ENCODE measurements at regions not wholly inside any gene's neighbourhood (a gene's known extent, or its start where the extent isn't known, plus 50 kb on each side); places are given as distances from the start of the nearest gene placed in this dataset.
A peak's percentile ranks its signal among the peaks of the same experiment; 100 is the strongest.
"Not testable (repeated sequence)": the region's sequence is repeated elsewhere in the genome, so short reads cannot be mapped to it uniquely, and the experiment has no call there.

DNA sequence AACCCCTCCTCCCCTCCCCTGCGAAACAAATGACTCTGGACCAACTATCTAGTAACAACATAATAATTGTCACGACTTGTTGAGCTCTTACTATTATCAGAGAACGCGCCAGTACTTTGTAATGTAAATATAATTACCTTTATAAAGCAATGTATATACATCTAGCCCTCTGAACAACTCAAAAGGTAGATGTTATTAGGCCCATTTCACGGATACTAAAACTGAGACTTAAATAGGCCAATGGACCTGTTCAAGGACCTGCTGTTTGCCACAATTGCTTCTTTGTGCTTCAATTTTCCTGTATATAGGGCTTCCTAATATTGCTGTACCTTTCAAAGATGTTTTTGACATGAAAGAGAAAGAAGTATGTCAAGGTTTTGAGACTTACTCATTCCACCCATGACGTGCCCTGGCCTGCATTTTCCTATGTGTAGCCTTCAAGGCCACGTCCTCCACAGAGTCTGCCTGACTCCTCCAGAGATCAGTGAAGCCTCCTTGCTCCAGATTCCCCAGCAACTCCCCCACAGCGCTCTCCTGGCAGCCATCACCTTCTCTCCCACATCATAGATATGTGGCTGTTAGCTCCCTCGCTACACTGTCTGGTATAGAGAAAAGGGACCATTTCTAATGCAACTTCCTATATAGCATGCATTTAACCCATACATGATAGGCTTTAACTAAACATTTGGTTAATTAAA is 156.6 kb downstream of the SKIDA1 start:
- no peak overlapping the region for H3K4me3 ChIP-seq
- no peak for DNase-seq
- H3K4me1 ChIP-seq = peaks cover 0 to 33% (median 16%) of the 10 kb centered on the region in 6 donors
- no peaks in the 10 kb centered on the region for H3K27me3 ChIP-seq (replicated peaks in 1 of 7)
- no peaks in the 10 kb centered on the region for H3K9me3 ChIP-seq
- 74 to 85% (median 83%) methylated on average over 9 of the region's 9 CpGs for WGBS, 5 donors
- no peaks in the 10 kb centered on the region for H3K36me3 ChIP-seq
- no peak for TF ChIP-seq POLR2AphosphoS5 (IDR thresholded peaks at IDR 0.05)
- no peak for TF ChIP-seq POLR2A (IDR thresholded peaks at IDR 0.05)
- TF ChIP-seq, protein P1, sequence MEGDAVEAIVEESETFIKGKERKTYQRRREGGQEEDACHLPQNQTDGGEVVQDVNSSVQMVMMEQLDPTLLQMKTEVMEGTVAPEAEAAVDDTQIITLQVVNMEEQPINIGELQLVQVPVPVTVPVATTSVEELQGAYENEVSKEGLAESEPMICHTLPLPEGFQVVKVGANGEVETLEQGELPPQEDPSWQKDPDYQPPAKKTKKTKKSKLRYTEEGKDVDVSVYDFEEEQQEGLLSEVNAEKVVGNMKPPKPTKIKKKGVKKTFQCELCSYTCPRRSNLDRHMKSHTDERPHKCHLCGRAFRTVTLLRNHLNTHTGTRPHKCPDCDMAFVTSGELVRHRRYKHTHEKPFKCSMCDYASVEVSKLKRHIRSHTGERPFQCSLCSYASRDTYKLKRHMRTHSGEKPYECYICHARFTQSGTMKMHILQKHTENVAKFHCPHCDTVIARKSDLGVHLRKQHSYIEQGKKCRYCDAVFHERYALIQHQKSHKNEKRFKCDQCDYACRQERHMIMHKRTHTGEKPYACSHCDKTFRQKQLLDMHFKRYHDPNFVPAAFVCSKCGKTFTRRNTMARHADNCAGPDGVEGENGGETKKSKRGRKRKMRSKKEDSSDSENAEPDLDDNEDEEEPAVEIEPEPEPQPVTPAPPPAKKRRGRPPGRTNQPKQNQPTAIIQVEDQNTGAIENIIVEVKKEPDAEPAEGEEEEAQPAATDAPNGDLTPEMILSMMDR (IDR thresholded peaks at IDR 0.05 in 8 of 11, conservative IDR thresholded peaks at IDR 0.05 in 3 of 11) = no peak
- no peak overlapping the region for H3K27ac ChIP-seq
- intact Hi-C loops (cut with DNase I; ENCODE audit: low total_unique reads) = no loop called here

- no peak for DNase-seq
- Histone ChIP-seq H3K27me3 (replicated peaks in 1 of 7) (no peaks in the 10 kb centered on the region), H3K4me1 (peaks cover 0 to 39% (median 17%) of the 10 kb centered on the region in 6 donors), H3K27ac (no peak overlapping the region), H3K4me3 (no peak overlapping the region), H3K9me3 (no peaks in the 10 kb centered on the region), H3K36me3 (no peaks in the 10 kb centered on the region)
- WGBS, 5 donors = 71 to 77% (median 72%) methylated on average over 8 of the region's 8 CpGs
- no peak for TF ChIP-seq POLR2AphosphoS5 (IDR thresholded peaks at IDR 0.05)
- no peak for TF ChIP-seq POLR2A (IDR thresholded peaks at IDR 0.05)
- TF ChIP-seq, protein P1 (IDR thresholded peaks at IDR 0.05 in 8 of 11, conservative IDR thresholded peaks at IDR 0.05 in 3 of 11) = no peak
- intact Hi-C loops (cut with DNase I; ENCODE audit: low total_unique reads) = no loop called here
These were observed 157.4 kb downstream of the SKIDA1 start for GRCh38 chr10:21368022-21368582.

DNA sequence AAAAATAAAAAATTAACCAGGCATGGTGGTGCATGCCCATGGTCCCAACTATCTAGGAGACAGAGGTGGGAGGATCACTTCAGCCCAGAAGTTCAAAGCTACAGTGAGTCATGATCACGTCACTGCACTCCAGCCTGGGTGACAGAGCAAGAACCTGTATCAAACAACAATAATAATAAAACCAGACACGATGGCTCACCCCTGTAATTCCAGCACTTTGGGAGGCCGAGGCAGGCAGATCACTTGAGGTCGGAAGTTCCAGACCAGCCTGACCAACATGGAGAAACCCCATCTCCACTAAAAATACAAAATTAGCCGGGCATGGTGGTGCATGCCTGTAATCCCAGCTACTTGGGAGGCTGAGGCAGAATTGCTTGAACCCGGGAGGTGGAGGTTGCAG is 159.4 kb downstream of the SKIDA1 start:
- H3K4me1 ChIP-seq = peaks cover 0 to 38% (median 11%) of the 10 kb centered on the region in 6 donors
- H3K4me3 ChIP-seq; intact Hi-C loops (cut with DNase I; ENCODE audit: low total_unique reads); H3K27me3 ChIP-seq (replicated peaks in 1 of 7); H3K36me3 ChIP-seq; DNase-seq; H3K9me3 ChIP-seq; H3K27ac ChIP-seq: not testable (repeated sequence)
- WGBS, 5 donors = 85 to 93% (median 93%) methylated on average over 6 of the region's 6 CpGs

DNA sequence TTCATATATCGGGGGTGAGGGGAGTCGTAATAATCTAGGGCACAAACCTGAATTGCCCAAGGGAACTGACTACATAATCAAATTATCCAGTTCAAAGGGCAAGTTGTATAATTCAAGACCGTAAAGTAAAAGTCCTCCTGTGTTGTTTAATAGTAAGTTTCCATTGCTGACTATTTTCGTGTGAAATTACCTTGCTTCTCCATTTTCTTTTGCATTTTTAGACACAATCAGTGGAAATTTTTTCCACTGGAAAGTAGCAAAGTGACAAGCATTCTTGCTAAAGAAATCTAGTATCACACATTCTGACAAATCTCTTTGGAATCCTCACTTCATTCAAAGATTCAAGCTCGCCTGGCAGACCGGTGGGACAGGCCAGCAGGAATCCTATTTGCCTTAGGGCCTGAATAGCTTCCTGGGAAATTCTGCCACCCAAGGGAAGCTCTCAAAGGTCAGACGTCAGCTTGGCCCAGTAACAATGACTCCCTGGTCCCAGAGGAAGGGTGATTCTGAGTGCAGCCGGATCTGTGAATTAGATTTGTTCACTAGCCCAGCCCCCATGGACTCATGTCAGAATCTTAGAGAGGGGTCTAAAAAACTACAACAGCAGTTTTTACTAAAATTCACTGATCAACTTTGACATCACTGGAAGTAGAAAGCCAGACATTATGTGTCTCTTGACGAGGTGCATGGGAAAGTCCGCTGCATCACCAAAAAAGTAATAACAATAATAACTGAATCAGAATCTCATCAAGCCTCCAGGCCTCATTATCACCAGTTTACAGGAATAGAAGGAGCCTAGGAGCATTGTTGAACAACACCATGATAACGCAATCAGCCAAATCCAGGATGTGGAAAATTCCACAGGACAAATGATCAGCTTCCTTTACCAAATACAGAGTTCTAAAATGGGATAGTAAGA is 161.0 kb downstream of the SKIDA1 start:
- no peak for DNase-seq
- no peaks in the 10 kb centered on the region for H3K36me3 ChIP-seq
- H3K4me1 ChIP-seq = peaks cover 0 to 38% (median 9%) of the 10 kb centered on the region in 6 donors
- H3K4me3 ChIP-seq = no peak overlapping the region
- H3K27me3 ChIP-seq (replicated peaks in 1 of 7) = no peaks in the 10 kb centered on the region
- 66 to 85% (median 80%) methylated on average over 11 of the region's 11 CpGs for WGBS, 5 donors
- no peaks in the 10 kb centered on the region for H3K9me3 ChIP-seq
- TF ChIP-seq, protein P1 (IDR thresholded peaks at IDR 0.05 in 8 of 11, conservative IDR thresholded peaks at IDR 0.05 in 3 of 11) = no peak
- intact Hi-C loops (cut with DNase I; ENCODE audit: low total_unique reads) = no loop called here
- peak overlapping the region in 1 of 8 donors; percentile 43 for H3K27ac ChIP-seq
